WTC11 (cell line): ENCODE measurements at regions not wholly inside any gene's neighbourhood (a gene's known extent, or its start where the extent isn't known, plus 50 kb on each side); places are given as distances from the start of the nearest gene placed in this dataset.

Source experiments
- TF ChIP-seq, protein P1 (sequence below): sonication (generic); formaldehyde crosslinking; IDR thresholded peaks from 2 replicates; pipeline ENCODE4 v1.8.1; 2022; ENCODE audit warnings: low read depth, mild to moderate bottlenecking, moderate library complexity, missing genetic modification reagents, borderline replicate concordance
- TF ChIP-seq, protein P2 (sequence below): fragments of 200-600 bp; IDR thresholded peaks from 2 replicates; pipeline ENCODE4 v1.8.0; 2022; ENCODE audit warnings: antibody characterized with exemption

DNA sequence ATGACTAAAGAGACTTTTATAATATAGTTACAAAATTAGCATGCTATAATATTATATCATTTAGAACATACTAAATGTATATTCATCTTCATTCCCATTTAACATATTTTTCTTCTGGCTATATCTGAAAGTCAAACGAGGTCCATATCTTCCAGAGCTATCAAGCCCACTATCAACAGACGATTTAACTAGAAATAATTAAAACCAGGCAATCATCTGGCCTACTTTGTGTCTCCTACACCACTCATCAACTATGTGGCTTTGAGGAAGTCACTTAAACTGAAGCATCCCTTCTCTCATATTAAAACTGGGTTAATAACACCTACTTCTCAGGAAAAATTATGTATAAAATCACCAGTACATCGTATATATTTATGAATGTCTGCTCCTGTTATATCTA lies 1330.5 kb upstream of the PABPC4L start:
- TF ChIP-seq, protein P1, sequence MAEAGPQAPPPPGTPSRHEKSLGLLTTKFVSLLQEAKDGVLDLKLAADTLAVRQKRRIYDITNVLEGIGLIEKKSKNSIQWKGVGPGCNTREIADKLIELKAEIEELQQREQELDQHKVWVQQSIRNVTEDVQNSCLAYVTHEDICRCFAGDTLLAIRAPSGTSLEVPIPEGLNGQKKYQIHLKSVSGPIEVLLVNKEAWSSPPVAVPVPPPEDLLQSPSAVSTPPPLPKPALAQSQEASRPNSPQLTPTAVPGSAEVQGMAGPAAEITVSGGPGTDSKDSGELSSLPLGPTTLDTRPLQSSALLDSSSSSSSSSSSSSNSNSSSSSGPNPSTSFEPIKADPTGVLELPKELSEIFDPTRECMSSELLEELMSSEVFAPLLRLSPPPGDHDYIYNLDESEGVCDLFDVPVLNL (CRISPR knock-in tag), result no peak
- TF ChIP-seq, protein P2, sequence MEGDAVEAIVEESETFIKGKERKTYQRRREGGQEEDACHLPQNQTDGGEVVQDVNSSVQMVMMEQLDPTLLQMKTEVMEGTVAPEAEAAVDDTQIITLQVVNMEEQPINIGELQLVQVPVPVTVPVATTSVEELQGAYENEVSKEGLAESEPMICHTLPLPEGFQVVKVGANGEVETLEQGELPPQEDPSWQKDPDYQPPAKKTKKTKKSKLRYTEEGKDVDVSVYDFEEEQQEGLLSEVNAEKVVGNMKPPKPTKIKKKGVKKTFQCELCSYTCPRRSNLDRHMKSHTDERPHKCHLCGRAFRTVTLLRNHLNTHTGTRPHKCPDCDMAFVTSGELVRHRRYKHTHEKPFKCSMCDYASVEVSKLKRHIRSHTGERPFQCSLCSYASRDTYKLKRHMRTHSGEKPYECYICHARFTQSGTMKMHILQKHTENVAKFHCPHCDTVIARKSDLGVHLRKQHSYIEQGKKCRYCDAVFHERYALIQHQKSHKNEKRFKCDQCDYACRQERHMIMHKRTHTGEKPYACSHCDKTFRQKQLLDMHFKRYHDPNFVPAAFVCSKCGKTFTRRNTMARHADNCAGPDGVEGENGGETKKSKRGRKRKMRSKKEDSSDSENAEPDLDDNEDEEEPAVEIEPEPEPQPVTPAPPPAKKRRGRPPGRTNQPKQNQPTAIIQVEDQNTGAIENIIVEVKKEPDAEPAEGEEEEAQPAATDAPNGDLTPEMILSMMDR, result no peak
